HCT116 (cell line): ENCODE measurements at regions not wholly inside any gene's neighbourhood (a gene's known extent, or its start where the extent isn't known, plus 50 kb on each side); places are given as distances from the start of the nearest gene placed in this dataset.

Source experiments
- ATAC-seq: fragments of 200-7000 bp; cut with Tn5 transposase; 2 replicates; pipeline ENCODE4 v1.9.1; 2020; ENCODE audit warnings: mild to moderate bottlenecking, moderate library complexity
- BruUV-seq: library from RNA; stranded (reverse); fragments of 400-500 nt; replicated peaks from 2 replicates; lab custom pipeline; 2021; lab: Mats Ljungman, UMichigan
- CTCF ChIA-PET: fragments of 300-600 bp; sonication (Branson Sonifier 250); formaldehyde crosslinking; loops from one replicate; lab custom pipeline; 2021; ENCODE audit warnings: antibody characterized with exemption; lab: Charles Lee
- POLR2A ChIA-PET: fragments of 300-600, 350-600 bp; sonication (Branson Sonifier 250); formaldehyde crosslinking; loops from one replicate; lab custom pipeline; 2021; ENCODE audit warnings: antibody characterized with exemption; lab: Charles Lee
- RAD21 ChIA-PET, 2 experiments: fragments of 300-600 bp; sonication (Branson Sonifier 250); formaldehyde crosslinking; loops; one replicate each; lab custom pipeline; 2023; ENCODE audit warnings: low total read pairs in 2 of 2; ENCODE audit not compliant: uncharacterized antibody in 2 of 2, unreplicated experiment in 2 of 2, low non-redundant PET in 1 of 2; lab: Charles Lee
- DNase-seq: peaks from one replicate; pipeline ENCODE4 v3.0.0-alpha.2; 2010; ENCODE audit warnings: low read depth, low spot score
- H2AFZ ChIP-seq: fragments of 200-600 bp; shearing (Covaris generic), sonication (generic); 2 replicates; pipeline ENCODE4 v1.6.1; 2017; ENCODE audit warnings: low read depth, mixed run types, mixed read lengths, antibody characterized with exemption, low read length; ENCODE audit not compliant: poor library complexity, severe bottlenecking
- H3K27ac ChIP-seq: 2 replicates; pipeline ENCODE4 v1.5.1; 2012; ENCODE audit warnings: low read depth, low read length
- H3K27me3 ChIP-seq: fragments of 200-600 bp; sonication (generic); 2 replicates; pipeline ENCODE4 v1.6.1; 2016; ENCODE audit warnings: mixed run types, low read length, mixed read lengths; ENCODE audit not compliant: insufficient read depth
- H3K36me3 ChIP-seq, 2 experiments: fragments of 200-500 bp in 1 of 2; fragments of 200-600 bp in 1 of 2; sonication (Bioruptor generic) in 1 of 2; sonication (generic) in 1 of 2; 2 replicates each; pipeline versions ENCODE4 v1.5.1 to v1.6.1; 2014 to 2016; ENCODE audit warnings: low read length in 2 of 2, inconsistent platforms in 1 of 2, mixed read lengths in 1 of 2, mixed run types in 1 of 2; ENCODE audit not compliant: insufficient read depth in 2 of 2, control insufficient read depth in 1 of 2
- H3K4me1 ChIP-seq, 2 experiments: fragments of 200-600 bp in 1 of 2; sonication (generic) in 1 of 2; 2 replicates each; pipeline versions ENCODE4 v1.5.1 to v1.6.1; 2012 to 2017; ENCODE audit warnings: low read length in 2 of 2, inconsistent platforms in 1 of 2, mild to moderate bottlenecking in 1 of 2, mixed read lengths in 1 of 2, mixed run types in 1 of 2, moderate library complexity in 1 of 2; ENCODE audit not compliant: insufficient read depth in 2 of 2, control insufficient read depth in 1 of 2
- H3K4me2 ChIP-seq: fragments of 200-600 bp; sonication (generic); 2 replicates; pipeline ENCODE4 v1.6.1; 2017; ENCODE audit warnings: mixed run types, low read length, mixed read lengths
- H3K4me3 ChIP-seq, 2 experiments: fragments of 200-600 bp in 1 of 2; sonication (generic) in 1 of 2; replicated peaks in 1 of 2; 2 replicates each; pipeline ENCODE4 v1.5.1; 2011 to 2016; ENCODE audit warnings: low read length in 2 of 2, control low read depth in 1 of 2, low read depth in 1 of 2, mild to moderate bottlenecking in 1 of 2, mixed read lengths in 1 of 2, mixed run types in 1 of 2
- H3K79me2 ChIP-seq: fragments of 200-600 bp; sonication (generic); 2 replicates; pipeline ENCODE4 v1.6.1; 2017; ENCODE audit warnings: mild to moderate bottlenecking, mixed run types, low read length, moderate library complexity, mixed read lengths; ENCODE audit not compliant: insufficient read depth
- H3K9ac ChIP-seq: fragments of 200-600 bp; sonication (generic); 2 replicates; pipeline ENCODE4 v1.6.1; 2016; ENCODE audit warnings: low read length, mixed read lengths
- H3K9me2 ChIP-seq: fragments of 200-600 bp; sonication (generic), shearing (Covaris generic); 2 replicates; pipeline ENCODE4 v1.6.1; 2017; ENCODE audit warnings: mixed run types, mild to moderate bottlenecking, moderate library complexity; ENCODE audit not compliant: insufficient read depth
- H3K9me3 ChIP-seq, 2 experiments: fragments of 200-500 bp in 1 of 2; fragments of 200-600 bp in 1 of 2; sonication (Bioruptor generic) in 1 of 2; sonication (generic) in 1 of 2; 2 replicates each; pipeline ENCODE4 v1.6.1; 2014 to 2017; ENCODE audit warnings: low read length in 2 of 2, mixed read lengths in 2 of 2, inconsistent platforms in 1 of 2, low read depth in 1 of 2, mild to moderate bottlenecking in 1 of 2, mixed run types in 1 of 2, moderate library complexity in 1 of 2; ENCODE audit not compliant: control insufficient read depth in 1 of 2, insufficient read depth in 1 of 2
- H4K20me1 ChIP-seq: fragments of 200-600 bp; sonication (generic), shearing (Covaris generic); 2 replicates; pipeline ENCODE4 v1.6.1; 2017; ENCODE audit warnings: mixed run types, mild to moderate bottlenecking, moderate library complexity; ENCODE audit not compliant: insufficient read depth
- CEBPB ChIP-seq: IDR thresholded peaks from 2 replicates; pipeline ENCODE4 v1.6.1; 2012; ENCODE audit warnings: low read depth
- CTCF ChIP-seq, 3 experiments: fragments of 200-600 bp in 1 of 3; sonication (generic) in 1 of 3; IDR thresholded peaks in 2 of 3; conservative IDR thresholded peaks in 1 of 3; 2 replicates each; pipeline ENCODE4 v1.5.1; 2012 to 2017; ENCODE audit warnings: low read depth in 2 of 3, low read length in 2 of 3, antibody characterized with exemption in 1 of 3, borderline replicate concordance in 1 of 3, control low read depth in 1 of 3, mild to moderate bottlenecking in 1 of 3, mixed read lengths in 1 of 3, mixed run types in 1 of 3, moderate library complexity in 1 of 3; ENCODE audit not compliant: insufficient read depth in 1 of 3
- EZH2phosphoT487 ChIP-seq: fragments of 200-600 bp; IDR thresholded peaks from 2 replicates; pipeline ENCODE4 v1.6.1; 2018; ENCODE audit warnings: antibody characterized with exemption, borderline replicate concordance
- FOSL1 ChIP-seq: IDR thresholded peaks from 2 replicates; pipeline ENCODE4 v1.6.1; 2012; ENCODE audit warnings: low read depth
- JUND ChIP-seq: IDR thresholded peaks from 2 replicates; pipeline ENCODE4 v1.6.1; 2012
- MAX ChIP-seq: IDR thresholded peaks from 2 replicates; pipeline ENCODE4 v1.6.1; 2012
- SRF ChIP-seq: IDR thresholded peaks from 2 replicates; pipeline ENCODE4 v1.6.1; 2012; ENCODE audit warnings: low read depth
- intact Hi-C: fragments of 100-400 bp; cut with micrococcal nuclease; formaldehyde crosslinking; loops from 2 replicates; pipeline ENCODE4 v1.10.0; 2022

- CTCF ChIA-PET: no interaction called here
- H3K36me3 ChIP-seq: no peaks in the 10 kb centered on the region
- RAD21 ChIA-PET: no interaction called here
- no peaks in the 10 kb centered on the region for H3K4me1 ChIP-seq
- H3K4me3 ChIP-seq: no peak overlapping the region
- no peaks in the 10 kb centered on the region for H3K9me2 ChIP-seq
- BruUV-seq: no TSS peak
- H3K27ac ChIP-seq: no peak overlapping the region
- ATAC-seq: no peak
- POLR2A ChIA-PET: no interaction called here
- DNase-seq: no peak
- intact Hi-C loops: no loop called here
- no peak overlapping the region for H3K4me2 ChIP-seq
- H3K79me2 ChIP-seq: no peaks in the 10 kb centered on the region
- no peaks in the 10 kb centered on the region for H3K27me3 ChIP-seq
- H4K20me1 ChIP-seq: no peaks in the 10 kb centered on the region
- no peak overlapping the region for H3K9ac ChIP-seq
- H2AFZ ChIP-seq: no peak overlapping the region
- TF ChIP-seq MAX: no peak
- no peaks in the 10 kb centered on the region for H3K9me3 ChIP-seq
Measured at GRCh38 chr3:192079098-192079497, 618.1 kb downstream of the PYDC2 start.

- no peaks in the 10 kb centered on the region for H3K4me1 ChIP-seq
- H4K20me1 ChIP-seq: no peaks in the 10 kb centered on the region
- no peak overlapping the region for H3K4me2 ChIP-seq
- H3K27ac ChIP-seq: no peak overlapping the region
- CTCF ChIA-PET: no interaction called here
- no peaks in the 10 kb centered on the region for H3K27me3 ChIP-seq
- RAD21 ChIA-PET: no interaction called here
- no peaks in the 10 kb centered on the region for H3K9me3 ChIP-seq
- no peak for TF ChIP-seq CEBPB
- no peak for TF ChIP-seq SRF
- no peak for TF ChIP-seq JUND
- TF ChIP-seq FOSL1: no peak
- TF ChIP-seq CTCF (IDR thresholded peaks at IDR 0.05 in 2 of 3, conservative IDR thresholded peaks at IDR 0.05 in 1 of 3; ENCODE audit: borderline replicate concordance in 1 of 3, insufficient read depth in 1 of 3, low read depth in 2 of 3, low read length in 2 of 3): no peak
- no peak for TF ChIP-seq EZH2phosphoT487
- no peak for ATAC-seq
- no TSS peak for BruUV-seq
- no peaks in the 10 kb centered on the region for H3K79me2 ChIP-seq
- POLR2A ChIA-PET: no interaction called here
- H3K9me2 ChIP-seq: no peaks in the 10 kb centered on the region
- H3K36me3 ChIP-seq: no peaks in the 10 kb centered on the region
- H2AFZ ChIP-seq: no peak overlapping the region
- intact Hi-C loops: no loop called here
- H3K4me3 ChIP-seq: no peak overlapping the region
- no peak overlapping the region for H3K9ac ChIP-seq
- no peak for DNase-seq
Measured at GRCh38 chr3:192080336-192080735, 619.4 kb downstream of the PYDC2 start.
